Astrocyte of the cerebellum (primary cell): ENCODE measurements at regions not wholly inside any gene's neighbourhood (a gene's known extent, or its start where the extent isn't known, plus 50 kb on each side); places are given as distances from the start of the nearest gene placed in this dataset.

Experiments used
- DNase-seq: peaks from one replicate; pipeline ENCODE4 v3.0.0-alpha.2; 2011; ENCODE audit warnings: low read depth
- H3K4me3 ChIP-seq: 2 replicates; pipeline ENCODE4 v1.5.1; 2011; ENCODE audit warnings: mild to moderate bottlenecking, low read depth, low read length, moderate library complexity
- CTCF ChIP-seq: IDR thresholded peaks from 2 replicates; pipeline ENCODE4 v1.5.1; 2012; ENCODE audit warnings: low read length, low read depth, moderate library complexity, mild to moderate bottlenecking; ENCODE audit errors: missing control alignments
- in situ Hi-C: cut with HindIII; loops from 2 replicates; pipeline ENCODE4 v1.10.0; 2017; ENCODE audit warnings: low sequenced_read_pairs

- no peak for DNase-seq
- in situ Hi-C loops = no loop called here
- no peak for TF ChIP-seq CTCF
- H3K4me3 ChIP-seq = no peak overlapping the region
Measured at GRCh38 chr18:40348196-40348595, 1606.8 kb upstream of the PIK3C3 start.

GRCh38 chr18:40347261-40347660 is 1607.8 kb upstream of the PIK3C3 start:
- in situ Hi-C loops = no loop called here
- no peak overlapping the region for H3K4me3 ChIP-seq
- DNase-seq = no peak
- no peak for TF ChIP-seq CTCF

DNA sequence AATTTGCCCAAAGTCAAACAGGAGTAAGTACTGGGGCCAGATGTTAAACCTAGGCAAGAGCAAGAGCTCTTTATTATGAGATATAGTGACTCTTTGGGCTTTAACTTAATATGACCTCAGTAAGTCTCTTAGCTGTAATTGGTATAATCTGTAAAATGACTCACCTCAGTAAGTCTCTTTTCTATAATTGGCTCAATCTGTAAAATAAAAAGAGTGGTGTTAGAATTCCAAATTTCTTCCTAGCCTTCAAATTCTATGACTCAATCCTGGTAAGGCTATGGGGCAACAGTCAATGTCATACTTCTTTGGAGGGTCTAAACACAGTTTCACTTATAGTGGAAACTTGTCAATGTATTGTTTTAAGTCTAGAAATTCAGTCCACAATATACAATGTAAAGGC is 1608.9 kb upstream of the PIK3C3 start:
- TF ChIP-seq CTCF = no peak
- in situ Hi-C loops = no loop called here
- H3K4me3 ChIP-seq = no peak overlapping the region
- DNase-seq = no peak

DNA sequence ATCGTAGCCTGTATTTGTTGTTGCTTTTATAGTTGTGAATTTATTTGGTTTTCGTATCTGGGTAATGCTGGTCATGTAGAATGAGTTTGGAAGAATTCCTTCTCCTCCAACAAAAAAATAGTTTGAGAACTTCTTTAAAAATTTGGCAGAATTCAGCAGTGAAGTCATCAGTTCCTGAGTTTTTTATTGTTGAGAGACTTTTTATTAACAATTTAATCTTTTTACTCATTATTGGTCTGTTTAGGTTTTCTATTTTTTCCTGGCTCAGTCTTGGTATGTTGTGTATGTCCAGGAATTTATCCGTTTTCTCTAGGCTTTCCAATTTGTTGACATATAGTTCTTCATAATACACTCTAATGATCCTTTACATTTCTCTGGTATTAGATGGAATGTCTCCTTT is 1613.3 kb upstream of the PIK3C3 start:
- DNase-seq = no peak
- in situ Hi-C loops = no loop called here
- H3K4me3 ChIP-seq = no peak overlapping the region
- TF ChIP-seq CTCF = no peak

GRCh38 chr18:40338284-40338683 is 1616.8 kb upstream of the PIK3C3 start:
- in situ Hi-C loops = no loop called here
- TF ChIP-seq CTCF = no peak
- H3K4me3 ChIP-seq = no peak overlapping the region
- no peak for DNase-seq

DNA sequence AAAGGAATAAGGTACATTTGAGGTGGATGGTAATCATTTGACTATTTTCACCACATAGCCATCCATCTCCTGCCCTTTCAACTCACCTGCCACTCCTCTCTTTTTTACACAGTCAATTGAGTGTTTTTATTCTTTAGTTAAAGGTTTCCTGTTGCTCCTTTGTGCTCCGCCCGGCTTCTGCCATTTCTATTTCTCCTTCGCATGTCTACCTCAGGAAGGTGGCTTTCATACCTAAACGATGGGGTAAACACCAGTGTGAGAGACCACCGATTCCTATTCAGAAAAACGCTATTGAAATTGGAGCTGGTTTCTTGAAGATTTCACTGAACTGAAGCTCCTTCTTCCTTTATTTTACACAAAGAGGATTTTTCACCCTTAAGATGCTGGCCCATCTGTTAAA is 1628.0 kb upstream of the PIK3C3 start:
- no peak for DNase-seq
- in situ Hi-C loops = no loop called here
- no peak overlapping the region for H3K4me3 ChIP-seq
- no peak for TF ChIP-seq CTCF

DNA sequence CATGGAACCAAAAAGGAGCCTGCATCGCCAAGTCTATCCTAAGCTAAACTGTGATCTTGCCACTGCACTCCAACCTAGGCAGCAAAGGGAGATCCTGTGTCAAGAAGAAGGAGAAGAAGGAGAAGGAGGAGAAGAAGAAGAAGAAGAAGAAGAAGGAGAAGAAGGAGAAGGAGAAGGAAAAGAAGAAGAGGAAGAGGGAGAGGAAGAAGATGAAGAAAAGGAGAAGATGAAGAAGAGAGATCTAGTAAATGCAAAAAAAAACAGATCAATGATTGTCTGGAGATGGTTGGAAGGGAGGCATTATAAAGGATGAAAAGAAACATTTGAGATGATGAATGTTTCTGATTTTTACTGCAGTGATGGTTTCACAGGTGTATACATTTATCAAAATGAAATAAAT is 1629.0 kb upstream of the PIK3C3 start:
- TF ChIP-seq CTCF = no peak
- H3K4me3 ChIP-seq = no peak overlapping the region
- in situ Hi-C loops = no loop called here
- no peak for DNase-seq
